Neural progenitor cell (in vitro differentiated cells): ENCODE measurements at regions not wholly inside any gene's neighbourhood (a gene's known extent, or its start where the extent isn't known, plus 50 kb on each side); places are given as distances from the start of the nearest gene placed in this dataset.

Source experiments
- DNase-seq: peaks from one replicate; pipeline ENCODE4 v3.0.0-alpha.2; 2016; ENCODE audit warnings: low spot score
- H2AFZ ChIP-seq: fragments of 200-600 bp; sonication (generic); replicated peaks from 2 replicates; pipeline ENCODE4 v1.6.1; 2016; ENCODE audit warnings: antibody characterized with exemption
- H3F3A ChIP-seq: fragments of 200-600 bp; sonication (generic); 2 replicates; pipeline ENCODE4 v1.6.1; 2016; ENCODE audit warnings: antibody characterized with exemption, low read depth
- H3K27ac ChIP-seq: fragments of 200-600 bp; sonication (generic); 2 replicates; pipeline ENCODE4 v1.5.1; 2016; ENCODE audit warnings: mild to moderate bottlenecking
- H3K27me3 ChIP-seq: fragments of 200-600 bp; sonication (generic); 2 replicates; pipeline ENCODE4 v1.6.1; 2016; ENCODE audit warnings: mild to moderate bottlenecking, moderate library complexity
- H3K36me3 ChIP-seq: fragments of 200-600 bp; sonication (generic); 2 replicates; pipeline ENCODE4 v1.5.1; 2016
- H3K4me1 ChIP-seq: fragments of 200-600 bp; sonication (generic); 2 replicates; pipeline ENCODE4 v1.6.1; 2016; ENCODE audit warnings: mixed run types
- H3K4me2 ChIP-seq: fragments of 200-600 bp; sonication (generic); 2 replicates; pipeline ENCODE4 v1.6.1; 2016
- H3K4me3 ChIP-seq: fragments of 200-600 bp; sonication (generic); 2 replicates; pipeline ENCODE4 v1.5.1; 2016
- H3K79me2 ChIP-seq: fragments of 200-600 bp; sonication (generic); 2 replicates; pipeline ENCODE4 v1.6.1; 2016; ENCODE audit warnings: low read depth
- H3K9ac ChIP-seq: fragments of 200-600 bp; sonication (generic); 2 replicates; pipeline ENCODE4 v1.6.1; 2016
- H3K9me3 ChIP-seq: fragments of 200-600 bp; sonication (generic); 2 replicates; pipeline ENCODE4 v1.5.1; 2016; ENCODE audit warnings: low read depth
- H4K20me1 ChIP-seq: fragments of 200-600 bp; sonication (generic); 2 replicates; pipeline ENCODE4 v1.6.1; 2016; ENCODE audit warnings: low read depth
- H3K27ac Mint-ChIP-seq: 3 replicates; pipeline ENCODE4 v1.8.0; 2021; ENCODE audit warnings: mixed read lengths
- H3K27me3 Mint-ChIP-seq: 2 replicates; pipeline ENCODE4 v1.8.0; 2022; ENCODE audit warnings: low read depth, mild to moderate bottlenecking, inconsistent platforms, moderate library complexity, mixed read lengths; ENCODE audit not compliant: insufficient read depth
- H3K36me3 Mint-ChIP-seq: 3 replicates; pipeline ENCODE4 v1.8.0; 2021; ENCODE audit warnings: mixed read lengths
- H3K4me1 Mint-ChIP-seq: 3 replicates; pipeline ENCODE4 v1.8.0; 2021; ENCODE audit warnings: mixed read lengths
- H3K4me3 Mint-ChIP-seq: 3 replicates; pipeline ENCODE4 v1.8.0; 2021; ENCODE audit warnings: mild to moderate bottlenecking, moderate library complexity, mixed read lengths
- H3K9me3 Mint-ChIP-seq: 3 replicates; pipeline ENCODE4 v1.8.0; 2020; ENCODE audit warnings: mixed read lengths
- CTCF ChIP-seq: fragments of 200-600 bp; sonication (generic); IDR thresholded peaks from 2 replicates; pipeline ENCODE4 v1.5.1; 2017; ENCODE audit warnings: antibody characterized with exemption, mild to moderate bottlenecking
- EZH2 ChIP-seq: fragments of 200-600 bp; sonication (generic); IDR thresholded peaks from 2 replicates; pipeline ENCODE4 v1.6.1; 2017; ENCODE audit warnings: antibody characterized with exemption, mild to moderate bottlenecking, moderate library complexity
- EZH2phosphoT487 ChIP-seq: fragments of 200-600 bp; sonication (generic); IDR thresholded peaks from 2 replicates; pipeline ENCODE4 v1.6.1; 2017; ENCODE audit warnings: antibody characterized with exemption

GRCh38 chr2:142594935-142595334, 282.5 kb upstream of the KYNU start:
- no peak for DNase-seq
- H3K9ac ChIP-seq: no peak overlapping the region
- no peaks in the 10 kb centered on the region for H3K4me1 Mint-ChIP-seq
- peaks cover 2% of the 10 kb centered on the region for H3K27me3 Mint-ChIP-seq
- no peaks in the 10 kb centered on the region for H3K36me3 ChIP-seq
- no peak for TF ChIP-seq CTCF
- TF ChIP-seq EZH2: no peak
- TF ChIP-seq EZH2phosphoT487: no peak
- no peaks in the 10 kb centered on the region for H3F3A ChIP-seq
- no peaks in the 10 kb centered on the region for H4K20me1 ChIP-seq
- H3K4me3 Mint-ChIP-seq: no peak overlapping the region
- no peak overlapping the region for H3K27ac ChIP-seq
- H3K9me3 ChIP-seq: no peaks in the 10 kb centered on the region
- no peak overlapping the region for H3K4me2 ChIP-seq
- no peak overlapping the region for H2AFZ ChIP-seq
- no peaks in the 10 kb centered on the region for H3K4me1 ChIP-seq
- H3K36me3 Mint-ChIP-seq: no peaks in the 10 kb centered on the region
- H3K79me2 ChIP-seq: no peaks in the 10 kb centered on the region
- no peak overlapping the region for H3K27ac Mint-ChIP-seq
- no peak overlapping the region for H3K4me3 ChIP-seq
- no peaks in the 10 kb centered on the region for H3K27me3 ChIP-seq
- no peaks in the 10 kb centered on the region for H3K9me3 Mint-ChIP-seq

GRCh38 chr2:142592171-142592570, 285.3 kb upstream of the KYNU start:
- TF ChIP-seq CTCF: no peak
- no peak for TF ChIP-seq EZH2phosphoT487
- no peak for TF ChIP-seq EZH2
- Mint-ChIP-seq H3K4me3 (no peak overlapping the region), H3K36me3 (no peaks in the 10 kb centered on the region), H3K4me1 (no peaks in the 10 kb centered on the region), H3K27me3 (no peaks in the 10 kb centered on the region), H3K9me3 (no peaks in the 10 kb centered on the region), H3K27ac (no peak overlapping the region)
- H3K36me3 ChIP-seq: no peaks in the 10 kb centered on the region
- DNase-seq: no peak
- no peak overlapping the region for H3K9ac ChIP-seq
- H3K4me3 ChIP-seq: no peak overlapping the region
- H3K4me1 ChIP-seq: no peaks in the 10 kb centered on the region
- no peaks in the 10 kb centered on the region for H4K20me1 ChIP-seq
- no peak overlapping the region for H2AFZ ChIP-seq
- H3K9me3 ChIP-seq: no peaks in the 10 kb centered on the region
- H3F3A ChIP-seq: no peaks in the 10 kb centered on the region
- no peak overlapping the region for H3K4me2 ChIP-seq
- H3K79me2 ChIP-seq: no peaks in the 10 kb centered on the region
- H3K27ac ChIP-seq: no peak overlapping the region
- H3K27me3 ChIP-seq: no peaks in the 10 kb centered on the region

DNA sequence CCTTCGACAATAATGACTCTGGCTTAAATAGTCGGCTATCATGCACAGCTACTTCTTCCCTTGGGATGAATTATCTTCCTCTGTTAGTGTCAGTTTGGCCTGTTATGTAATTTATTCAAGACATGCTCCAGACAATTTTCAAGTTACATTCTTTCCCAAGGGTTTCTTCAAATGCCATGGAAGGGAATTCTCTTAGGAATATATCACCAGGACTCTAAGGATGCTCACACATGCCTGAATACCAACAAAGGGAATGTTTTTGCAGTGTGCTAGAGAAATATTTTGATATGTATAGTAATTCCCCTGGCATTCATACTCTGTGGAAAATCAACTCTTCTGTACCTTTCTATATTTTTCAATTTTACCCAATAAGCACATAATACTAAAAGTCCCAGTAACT, 286.0 kb upstream of the KYNU start:
- H3K36me3 Mint-ChIP-seq: no peaks in the 10 kb centered on the region
- no peak overlapping the region for H3K27ac Mint-ChIP-seq

More for the DNA sequence above, 286.0 kb upstream of the KYNU start:
- no peaks in the 10 kb centered on the region for H3K79me2 ChIP-seq
- TF ChIP-seq CTCF (no peak), EZH2phosphoT487 (no peak), EZH2 (no peak)
- no peak overlapping the region for H3K4me3 Mint-ChIP-seq
- H3K36me3 ChIP-seq: no peaks in the 10 kb centered on the region
- H3K27me3 Mint-ChIP-seq: no peaks in the 10 kb centered on the region
- H3F3A ChIP-seq: no peaks in the 10 kb centered on the region
- H3K9me3 ChIP-seq: no peaks in the 10 kb centered on the region
- H3K9me3 Mint-ChIP-seq: no peaks in the 10 kb centered on the region
- no peak overlapping the region for H2AFZ ChIP-seq
- H3K27me3 ChIP-seq: no peaks in the 10 kb centered on the region
- no peak overlapping the region for H3K27ac ChIP-seq
- no peak overlapping the region for H3K4me3 ChIP-seq
- no peak overlapping the region for H3K4me2 ChIP-seq
- no peaks in the 10 kb centered on the region for H4K20me1 ChIP-seq
- H3K4me1 Mint-ChIP-seq: no peaks in the 10 kb centered on the region
- no peaks in the 10 kb centered on the region for H3K4me1 ChIP-seq
- H3K9ac ChIP-seq: no peak overlapping the region
- DNase-seq: no peak
